ENCODE measurements at regions not wholly inside any gene's neighbourhood (a gene's known extent, or its start where the extent isn't known, plus 50 kb on each side); places are given as distances from the start of the nearest gene placed in this dataset.

GRCh38 chr17:72262766-72263165 lies 141.9 kb downstream of the SOX9 start:
- no peak for DNase-seq

- DNase-seq = no peak
These were observed 144.0 kb downstream of the SOX9 start for GRCh38 chr17:72264682-72265405.

- no peak for DNase-seq
These were observed 145.4 kb downstream of the SOX9 start for GRCh38 chr17:72266112-72266775.

GRCh38 chr17:72267601-72268000 lies 146.8 kb downstream of the SOX9 start:
- no peak for DNase-seq

- no peak for DNase-seq
These were observed 147.6 kb downstream of the SOX9 start for GRCh38 chr17:72268431-72268830.

- DNase-seq = no peak
These were observed 149.6 kb downstream of the SOX9 start for GRCh38 chr17:72270273-72270924.

GRCh38 chr17:72271603-72272002 lies 150.8 kb downstream of the SOX9 start:
- DNase-seq = no peak

GRCh38 chr17:72273289-72274056 lies 152.7 kb downstream of the SOX9 start:
- DNase-seq = no peak

GRCh38 chr17:72274614-72275013 lies 153.8 kb downstream of the SOX9 start:
- DNase-seq = no peak

- DNase-seq = no peak
These were observed 160.1 kb downstream of the SOX9 start for GRCh38 chr17:72280881-72281280.

GRCh38 chr17:72282439-72283029 lies 161.7 kb downstream of the SOX9 start:
- DNase-seq = no peak

GRCh38 chr17:72284806-72285205 lies 164.0 kb downstream of the SOX9 start:
- no peak for DNase-seq

GRCh38 chr17:72287586-72287985 lies 166.8 kb downstream of the SOX9 start:
- no peak for DNase-seq

GRCh38 chr17:72294487-72294893 lies 173.7 kb downstream of the SOX9 start:
- no peak for DNase-seq

GRCh38 chr17:72295916-72296315 lies 175.1 kb downstream of the SOX9 start:
- no peak for DNase-seq

GRCh38 chr17:72296456-72296855 lies 175.6 kb downstream of the SOX9 start:
- no peak for DNase-seq

GRCh38 chr17:72297326-72298115 lies 176.7 kb downstream of the SOX9 start:
- DNase-seq = no peak

- no peak for DNase-seq
These were observed 178.3 kb downstream of the SOX9 start for GRCh38 chr17:72299100-72299499.

GRCh38 chr17:72299592-72299991 lies 178.8 kb downstream of the SOX9 start:
- no peak for DNase-seq

- no peak for DNase-seq
These were observed 181.1 kb downstream of the SOX9 start for GRCh38 chr17:72301887-72302286.

- DNase-seq = no peak
These were observed 181.9 kb downstream of the SOX9 start for GRCh38 chr17:72302735-72303134.

All from T-helper 9 cell (primary cell).